SK-N-SH (cell line): ENCODE measurements at regions not wholly inside any gene's neighbourhood (a gene's known extent, or its start where the extent isn't known, plus 50 kb on each side); places are given as distances from the start of the nearest gene placed in this dataset.

ENCODE experiments used
- MAX ChIP-seq: IDR thresholded peaks from 2 replicates; pipeline ENCODE4 v1.4.0; 2012; ENCODE audit warnings: low read depth
- TF ChIP-seq, protein P1 (sequence below): fragments of 200-600 bp; sonication (generic); IDR thresholded peaks from 2 replicates; pipeline ENCODE4 v1.6.1; 2017; ENCODE audit warnings: antibody characterized with exemption, mild to moderate bottlenecking, moderate library complexity

- no peak for TF ChIP-seq MAX
- TF ChIP-seq, protein P1, sequence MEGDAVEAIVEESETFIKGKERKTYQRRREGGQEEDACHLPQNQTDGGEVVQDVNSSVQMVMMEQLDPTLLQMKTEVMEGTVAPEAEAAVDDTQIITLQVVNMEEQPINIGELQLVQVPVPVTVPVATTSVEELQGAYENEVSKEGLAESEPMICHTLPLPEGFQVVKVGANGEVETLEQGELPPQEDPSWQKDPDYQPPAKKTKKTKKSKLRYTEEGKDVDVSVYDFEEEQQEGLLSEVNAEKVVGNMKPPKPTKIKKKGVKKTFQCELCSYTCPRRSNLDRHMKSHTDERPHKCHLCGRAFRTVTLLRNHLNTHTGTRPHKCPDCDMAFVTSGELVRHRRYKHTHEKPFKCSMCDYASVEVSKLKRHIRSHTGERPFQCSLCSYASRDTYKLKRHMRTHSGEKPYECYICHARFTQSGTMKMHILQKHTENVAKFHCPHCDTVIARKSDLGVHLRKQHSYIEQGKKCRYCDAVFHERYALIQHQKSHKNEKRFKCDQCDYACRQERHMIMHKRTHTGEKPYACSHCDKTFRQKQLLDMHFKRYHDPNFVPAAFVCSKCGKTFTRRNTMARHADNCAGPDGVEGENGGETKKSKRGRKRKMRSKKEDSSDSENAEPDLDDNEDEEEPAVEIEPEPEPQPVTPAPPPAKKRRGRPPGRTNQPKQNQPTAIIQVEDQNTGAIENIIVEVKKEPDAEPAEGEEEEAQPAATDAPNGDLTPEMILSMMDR: no peak
Observed at GRCh38 chr1:200338451-200338850, 71.4 kb downstream of the ZNF281 start.
